ENCODE measurements at regions not wholly inside any gene's neighbourhood (a gene's known extent, or its start where the extent isn't known, plus 50 kb on each side); places are given as distances from the start of the nearest gene placed in this dataset.

- H2AFZ ChIP-seq (ENCODE audit: low read depth) = no peak overlapping the region
- H3K9me3 ChIP-seq = no peaks in the 10 kb centered on the region
- POLR2A ChIA-PET = no interaction called here
- no peak overlapping the region for H3K27ac ChIP-seq (ENCODE audit: low read depth in 2 of 2, low read length in 1 of 2)
- no peak overlapping the region for H3K4me2 ChIP-seq
- H3K9me2 ChIP-seq = no peaks in the 10 kb centered on the region
- H3K4me1 ChIP-seq (ENCODE audit: control insufficient read depth in 1 of 2, insufficient read depth in 2 of 2, low read depth in 1 of 2, low read length in 1 of 2) = no peaks in the 10 kb centered on the region; a peak in 1 of 4 replicates
- no peak for TF ChIP-seq RCOR1 (IDR thresholded peaks at IDR 0.05; ENCODE audit: low read length)
- TF ChIP-seq FOSL2 (IDR thresholded peaks at IDR 0.05; ENCODE audit: borderline replicate concordance, low read depth) = no peak
- TF ChIP-seq SMC3 (IDR thresholded peaks at IDR 0.05; ENCODE audit: low read depth, low read length) = no peak
- no peak for TF ChIP-seq POLR2AphosphoS5 (IDR thresholded peaks at IDR 0.05; ENCODE audit: low read depth, low read length)
- TF ChIP-seq USF1 (IDR thresholded peaks at IDR 0.05; ENCODE audit: borderline replicate concordance, low read depth) = no peak
- no peak for TF ChIP-seq CHD2 (IDR thresholded peaks at IDR 0.05; ENCODE audit: low read length, partially characterized antibody)
- TF ChIP-seq, protein P1, sequence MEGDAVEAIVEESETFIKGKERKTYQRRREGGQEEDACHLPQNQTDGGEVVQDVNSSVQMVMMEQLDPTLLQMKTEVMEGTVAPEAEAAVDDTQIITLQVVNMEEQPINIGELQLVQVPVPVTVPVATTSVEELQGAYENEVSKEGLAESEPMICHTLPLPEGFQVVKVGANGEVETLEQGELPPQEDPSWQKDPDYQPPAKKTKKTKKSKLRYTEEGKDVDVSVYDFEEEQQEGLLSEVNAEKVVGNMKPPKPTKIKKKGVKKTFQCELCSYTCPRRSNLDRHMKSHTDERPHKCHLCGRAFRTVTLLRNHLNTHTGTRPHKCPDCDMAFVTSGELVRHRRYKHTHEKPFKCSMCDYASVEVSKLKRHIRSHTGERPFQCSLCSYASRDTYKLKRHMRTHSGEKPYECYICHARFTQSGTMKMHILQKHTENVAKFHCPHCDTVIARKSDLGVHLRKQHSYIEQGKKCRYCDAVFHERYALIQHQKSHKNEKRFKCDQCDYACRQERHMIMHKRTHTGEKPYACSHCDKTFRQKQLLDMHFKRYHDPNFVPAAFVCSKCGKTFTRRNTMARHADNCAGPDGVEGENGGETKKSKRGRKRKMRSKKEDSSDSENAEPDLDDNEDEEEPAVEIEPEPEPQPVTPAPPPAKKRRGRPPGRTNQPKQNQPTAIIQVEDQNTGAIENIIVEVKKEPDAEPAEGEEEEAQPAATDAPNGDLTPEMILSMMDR (IDR thresholded peaks at IDR 0.05) = no peak
- TF ChIP-seq EP300 (IDR thresholded peaks at IDR 0.05; ENCODE audit: borderline replicate concordance in 1 of 2, low read depth in 1 of 2, low read length in 1 of 2) = no peak
- TF ChIP-seq EZH2phosphoT487 (IDR thresholded peaks at IDR 0.05; ENCODE audit: borderline replicate concordance, low read depth) = no peak
- no peak for TF ChIP-seq YY1 (IDR thresholded peaks at IDR 0.05; ENCODE audit: low read depth)
- H3K4me3 ChIP-seq (ENCODE audit: low read depth in 2 of 2, low read length in 1 of 2) = no peak overlapping the region
- no peak overlapping the region for H3K9ac ChIP-seq
- CTCF ChIA-PET = interaction anchor here (22.9 kb wide), 1 partner anchor 151 kb away, joined by 629 read pairs; no protein-coding TSS in a partner anchor
- no peaks in the 10 kb centered on the region for H3K79me2 ChIP-seq (ENCODE audit: insufficient read depth)
- H3K27me3 ChIP-seq (ENCODE audit: insufficient read depth) = no peaks in the 10 kb centered on the region
- 82% methylated on average over 9 of the region's 9 CpGs for WGBS (ENCODE audit: low lambda C conversion rate)
- H3F3A ChIP-seq (replicated peaks; ENCODE audit: insufficient read depth) = no peaks in the 10 kb centered on the region
- H4K20me1 ChIP-seq (ENCODE audit: insufficient read depth) = no peaks in the 10 kb centered on the region
- H3K36me3 ChIP-seq (replicated peaks in 1 of 2; ENCODE audit: control insufficient read depth in 1 of 2, insufficient read depth in 2 of 2, low read length in 1 of 2) = no peaks in the 10 kb centered on the region
- DNase-seq = no peak
Measured at GRCh38 chr15:79178594-79178993, 88.0 kb upstream of the RASGRF1 start.

- TF ChIP-seq USF1 (IDR thresholded peaks at IDR 0.05; ENCODE audit: borderline replicate concordance, low read depth) (no peak), RAD21 (IDR thresholded peaks at IDR 0.05; ENCODE audit: low read length) (no peak), FOXJ3 (CRISPR knock-in tag; IDR thresholded peaks at IDR 0.05) (no peak), SIN3A (IDR thresholded peaks at IDR 0.05; ENCODE audit: borderline replicate concordance, low read depth, low read length) (no peak), MXI1 (IDR thresholded peaks at IDR 0.05; ENCODE audit: low read depth, low read length) (no peak), PBX3 (IDR thresholded peaks at IDR 0.05) (no peak)
- TF ChIP-seq, protein P2, sequence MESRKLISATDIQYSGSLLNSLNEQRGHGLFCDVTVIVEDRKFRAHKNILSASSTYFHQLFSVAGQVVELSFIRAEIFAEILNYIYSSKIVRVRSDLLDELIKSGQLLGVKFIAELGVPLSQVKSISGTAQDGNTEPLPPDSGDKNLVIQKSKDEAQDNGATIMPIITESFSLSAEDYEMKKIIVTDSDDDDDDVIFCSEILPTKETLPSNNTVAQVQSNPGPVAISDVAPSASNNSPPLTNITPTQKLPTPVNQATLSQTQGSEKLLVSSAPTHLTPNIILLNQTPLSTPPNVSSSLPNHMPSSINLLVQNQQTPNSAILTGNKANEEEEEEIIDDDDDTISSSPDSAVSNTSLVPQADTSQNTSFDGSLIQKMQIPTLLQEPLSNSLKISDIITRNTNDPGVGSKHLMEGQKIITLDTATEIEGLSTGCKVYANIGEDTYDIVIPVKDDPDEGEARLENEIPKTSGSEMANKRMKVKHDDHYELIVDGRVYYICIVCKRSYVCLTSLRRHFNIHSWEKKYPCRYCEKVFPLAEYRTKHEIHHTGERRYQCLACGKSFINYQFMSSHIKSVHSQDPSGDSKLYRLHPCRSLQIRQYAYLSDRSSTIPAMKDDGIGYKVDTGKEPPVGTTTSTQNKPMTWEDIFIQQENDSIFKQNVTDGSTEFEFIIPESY (IDR thresholded peaks at IDR 0.05; ENCODE audit: borderline replicate concordance, low read depth) = no peak
- TF ChIP-seq, protein P3, sequence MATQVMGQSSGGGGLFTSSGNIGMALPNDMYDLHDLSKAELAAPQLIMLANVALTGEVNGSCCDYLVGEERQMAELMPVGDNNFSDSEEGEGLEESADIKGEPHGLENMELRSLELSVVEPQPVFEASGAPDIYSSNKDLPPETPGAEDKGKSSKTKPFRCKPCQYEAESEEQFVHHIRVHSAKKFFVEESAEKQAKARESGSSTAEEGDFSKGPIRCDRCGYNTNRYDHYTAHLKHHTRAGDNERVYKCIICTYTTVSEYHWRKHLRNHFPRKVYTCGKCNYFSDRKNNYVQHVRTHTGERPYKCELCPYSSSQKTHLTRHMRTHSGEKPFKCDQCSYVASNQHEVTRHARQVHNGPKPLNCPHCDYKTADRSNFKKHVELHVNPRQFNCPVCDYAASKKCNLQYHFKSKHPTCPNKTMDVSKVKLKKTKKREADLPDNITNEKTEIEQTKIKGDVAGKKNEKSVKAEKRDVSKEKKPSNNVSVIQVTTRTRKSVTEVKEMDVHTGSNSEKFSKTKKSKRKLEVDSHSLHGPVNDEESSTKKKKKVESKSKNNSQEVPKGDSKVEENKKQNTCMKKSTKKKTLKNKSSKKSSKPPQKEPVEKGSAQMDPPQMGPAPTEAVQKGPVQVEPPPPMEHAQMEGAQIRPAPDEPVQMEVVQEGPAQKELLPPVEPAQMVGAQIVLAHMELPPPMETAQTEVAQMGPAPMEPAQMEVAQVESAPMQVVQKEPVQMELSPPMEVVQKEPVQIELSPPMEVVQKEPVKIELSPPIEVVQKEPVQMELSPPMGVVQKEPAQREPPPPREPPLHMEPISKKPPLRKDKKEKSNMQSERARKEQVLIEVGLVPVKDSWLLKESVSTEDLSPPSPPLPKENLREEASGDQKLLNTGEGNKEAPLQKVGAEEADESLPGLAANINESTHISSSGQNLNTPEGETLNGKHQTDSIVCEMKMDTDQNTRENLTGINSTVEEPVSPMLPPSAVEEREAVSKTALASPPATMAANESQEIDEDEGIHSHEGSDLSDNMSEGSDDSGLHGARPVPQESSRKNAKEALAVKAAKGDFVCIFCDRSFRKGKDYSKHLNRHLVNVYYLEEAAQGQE (IDR thresholded peaks at IDR 0.05; ENCODE audit: low read depth, low read length) = no peak
- no peak overlapping the region for H3K4me3 ChIP-seq (ENCODE audit: low read depth in 2 of 2, low read length in 1 of 2)
- no peaks in the 10 kb centered on the region for H3K36me3 ChIP-seq (replicated peaks in 1 of 2; ENCODE audit: control insufficient read depth in 1 of 2, insufficient read depth in 2 of 2, low read length in 1 of 2)
- DNase-seq = no peak
- H3K4me1 ChIP-seq (ENCODE audit: control insufficient read depth in 1 of 2, insufficient read depth in 2 of 2, low read depth in 1 of 2, low read length in 1 of 2) = peaks cover 0 to 10% of the 10 kb centered on the region in 2 experiments; a peak in 1 of 4 replicates
- 38% methylated on average over 1 of the region's 1 CpG for WGBS (ENCODE audit: low lambda C conversion rate)
- H3K27ac ChIP-seq (ENCODE audit: low read depth in 2 of 2, low read length in 1 of 2) = no peak overlapping the region
- H3K4me2 ChIP-seq = no peak overlapping the region
- no peak overlapping the region for H2AFZ ChIP-seq (ENCODE audit: low read depth)
- ChIA-PET CTCF (interaction anchor here (10.3 to 22.9 kb wide), 2 partner anchors 8 to 148 kb away, joined by 90 to 629 read pairs; no protein-coding TSS in a partner anchor), POLR2A (no interaction called here)
- no peaks in the 10 kb centered on the region for H3F3A ChIP-seq (replicated peaks; ENCODE audit: insufficient read depth)
- H3K79me2 ChIP-seq (ENCODE audit: insufficient read depth) = no peaks in the 10 kb centered on the region
- no peaks in the 10 kb centered on the region for H3K27me3 ChIP-seq (ENCODE audit: insufficient read depth)
- H3K9ac ChIP-seq = no peak overlapping the region
- no peaks in the 10 kb centered on the region for H3K9me2 ChIP-seq
- H4K20me1 ChIP-seq (ENCODE audit: insufficient read depth) = no peaks in the 10 kb centered on the region
- no peaks in the 10 kb centered on the region for H3K9me3 ChIP-seq
Measured at GRCh38 chr15:79176151-79176550, 85.6 kb upstream of the RASGRF1 start.
